PC-3 (cell line): ENCODE measurements at regions not wholly inside any gene's neighbourhood (a gene's known extent, or its start where the extent isn't known, plus 50 kb on each side); places are given as distances from the start of the nearest gene placed in this dataset.
"Not testable (repeated sequence)": the region's sequence is repeated elsewhere in the genome, so short reads cannot be mapped to it uniquely, and the experiment has no call there.

Experiments
- EZH2 ChIP-seq: fragments of 300-600 bp; sonication (generic); IDR thresholded peaks from one replicate; pipeline ENCODE4 v1.6.1; 2017; ENCODE audit warnings: antibody characterized with exemption, mild to moderate bottlenecking, low read length; ENCODE audit not compliant: unreplicated experiment
- EZH2phosphoT487 ChIP-seq: fragments of 300-600 bp; sonication (generic); IDR thresholded peaks from 2 replicates; pipeline ENCODE4 v1.6.1; 2018; ENCODE audit warnings: mild to moderate bottlenecking, antibody characterized with exemption, low read length, borderline replicate concordance
- TF ChIP-seq, protein P1 (sequence below): fragments of 300-600 bp; sonication (generic); conservative IDR thresholded peaks from 2 replicates; pipeline ENCODE4 v1.5.1; 2017; ENCODE audit warnings: antibody characterized with exemption, low read depth, mild to moderate bottlenecking, low read length

DNA sequence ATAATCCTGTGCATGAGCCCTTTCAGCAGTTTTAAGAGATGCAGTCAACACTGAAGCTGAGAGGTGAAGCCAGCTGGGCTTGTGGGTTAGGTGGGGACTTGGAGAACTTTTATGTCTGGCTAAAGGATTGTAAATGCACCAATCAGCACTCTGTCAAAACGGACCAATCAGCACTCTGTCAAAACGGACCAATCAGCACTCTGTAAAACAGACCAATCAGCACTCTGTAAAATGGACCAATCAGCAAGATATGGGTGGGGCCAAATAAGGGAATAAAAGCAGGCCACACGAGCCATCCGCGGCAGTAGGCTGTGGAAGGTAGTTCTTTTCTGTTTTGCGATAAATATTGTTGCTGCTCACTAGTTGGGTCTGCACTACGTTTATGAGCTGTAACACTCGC lies 374.7 kb downstream of the NPIPA8 start:
- TF ChIP-seq, protein P1, sequence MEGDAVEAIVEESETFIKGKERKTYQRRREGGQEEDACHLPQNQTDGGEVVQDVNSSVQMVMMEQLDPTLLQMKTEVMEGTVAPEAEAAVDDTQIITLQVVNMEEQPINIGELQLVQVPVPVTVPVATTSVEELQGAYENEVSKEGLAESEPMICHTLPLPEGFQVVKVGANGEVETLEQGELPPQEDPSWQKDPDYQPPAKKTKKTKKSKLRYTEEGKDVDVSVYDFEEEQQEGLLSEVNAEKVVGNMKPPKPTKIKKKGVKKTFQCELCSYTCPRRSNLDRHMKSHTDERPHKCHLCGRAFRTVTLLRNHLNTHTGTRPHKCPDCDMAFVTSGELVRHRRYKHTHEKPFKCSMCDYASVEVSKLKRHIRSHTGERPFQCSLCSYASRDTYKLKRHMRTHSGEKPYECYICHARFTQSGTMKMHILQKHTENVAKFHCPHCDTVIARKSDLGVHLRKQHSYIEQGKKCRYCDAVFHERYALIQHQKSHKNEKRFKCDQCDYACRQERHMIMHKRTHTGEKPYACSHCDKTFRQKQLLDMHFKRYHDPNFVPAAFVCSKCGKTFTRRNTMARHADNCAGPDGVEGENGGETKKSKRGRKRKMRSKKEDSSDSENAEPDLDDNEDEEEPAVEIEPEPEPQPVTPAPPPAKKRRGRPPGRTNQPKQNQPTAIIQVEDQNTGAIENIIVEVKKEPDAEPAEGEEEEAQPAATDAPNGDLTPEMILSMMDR: not testable (repeated sequence)
- not testable (repeated sequence) for TF ChIP-seq EZH2phosphoT487, EZH2
